ENCODE measurements at regions not wholly inside any gene's neighbourhood (a gene's known extent, or its start where the extent isn't known, plus 50 kb on each side); places are given as distances from the start of the nearest gene placed in this dataset.

- no peak for TF ChIP-seq CTCF (IDR thresholded peaks at IDR 0.05; ENCODE audit: low read depth, low read length)
- TF ChIP-seq EZH2phosphoT487 (IDR thresholded peaks at IDR 0.05; ENCODE audit: low read depth) = no peak
Observed at GRCh38 chr21:21929789-21930188, 931.6 kb downstream of the NCAM2 start.

All from OCI-LY3 (cell line).